NCI-H2107 treated with DMSO at 0.1 percent for 48 hours (cell line): ENCODE measurements at regions not wholly inside any gene's neighbourhood (a gene's known extent, or its start where the extent isn't known, plus 50 kb on each side); places are given as distances from the start of the nearest gene placed in this dataset.

Source experiments
- DNase-seq: peaks from one replicate; lab custom pipeline; 2025; ENCODE audit not compliant: unreplicated experiment; lab: John Stamatoyannopoulos, UW

GRCh38 chr22:47796128-47796908, 1033.9 kb downstream of the TBC1D22A start:
- no peak for DNase-seq

- no peak for DNase-seq
Measured at GRCh38 chr22:47795477-47796127, 1033.2 kb downstream of the TBC1D22A start.

- no peak for DNase-seq
Measured at GRCh38 chr22:47794851-47795250, 1032.4 kb downstream of the TBC1D22A start.

GRCh38 chr22:47793304-47794101, 1031.1 kb downstream of the TBC1D22A start:
- DNase-seq = no peak

GRCh38 chr22:47789171-47789570, 1026.7 kb downstream of the TBC1D22A start:
- DNase-seq = no peak

GRCh38 chr22:47788461-47788860, 1026.0 kb downstream of the TBC1D22A start:
- DNase-seq = no peak

GRCh38 chr22:47787501-47788227, 1025.2 kb downstream of the TBC1D22A start:
- DNase-seq = no peak

GRCh38 chr22:47786650-47787290, 1024.3 kb downstream of the TBC1D22A start:
- DNase-seq = no peak

GRCh38 chr22:47784991-47785390, 1022.5 kb downstream of the TBC1D22A start:
- DNase-seq = no peak

- no peak for DNase-seq
Measured at GRCh38 chr22:47784367-47784983, 1022.0 kb downstream of the TBC1D22A start.

- DNase-seq = no peak
Measured at GRCh38 chr22:47783433-47784366, 1021.2 kb downstream of the TBC1D22A start.

- no peak for DNase-seq
Measured at GRCh38 chr22:47782328-47783075, 1020.1 kb downstream of the TBC1D22A start.

GRCh38 chr22:47781427-47782111, 1019.1 kb downstream of the TBC1D22A start:
- no peak for DNase-seq

- DNase-seq = no peak
Measured at GRCh38 chr22:47781024-47781423, 1018.6 kb downstream of the TBC1D22A start.

GRCh38 chr22:47780281-47780875, 1017.9 kb downstream of the TBC1D22A start:
- no peak for DNase-seq

- no peak for DNase-seq
Measured at GRCh38 chr22:47779474-47779873, 1017.0 kb downstream of the TBC1D22A start.

- DNase-seq = no peak
Measured at GRCh38 chr22:47778160-47778658, 1015.8 kb downstream of the TBC1D22A start.
